Nucleus accumbens (tissue), 56 donors: ENCODE measurements at regions not wholly inside any gene's neighbourhood (a gene's known extent, or its start where the extent isn't known, plus 50 kb on each side); places are given as distances from the start of the nearest gene placed in this dataset.
A peak's percentile ranks its signal among the peaks of the same experiment; 100 is the strongest.

Experiments
- DNase-seq, 56 donors: peaks; one replicate each; lab custom pipeline; 2025; lab: John Stamatoyannopoulos, UW

DNA sequence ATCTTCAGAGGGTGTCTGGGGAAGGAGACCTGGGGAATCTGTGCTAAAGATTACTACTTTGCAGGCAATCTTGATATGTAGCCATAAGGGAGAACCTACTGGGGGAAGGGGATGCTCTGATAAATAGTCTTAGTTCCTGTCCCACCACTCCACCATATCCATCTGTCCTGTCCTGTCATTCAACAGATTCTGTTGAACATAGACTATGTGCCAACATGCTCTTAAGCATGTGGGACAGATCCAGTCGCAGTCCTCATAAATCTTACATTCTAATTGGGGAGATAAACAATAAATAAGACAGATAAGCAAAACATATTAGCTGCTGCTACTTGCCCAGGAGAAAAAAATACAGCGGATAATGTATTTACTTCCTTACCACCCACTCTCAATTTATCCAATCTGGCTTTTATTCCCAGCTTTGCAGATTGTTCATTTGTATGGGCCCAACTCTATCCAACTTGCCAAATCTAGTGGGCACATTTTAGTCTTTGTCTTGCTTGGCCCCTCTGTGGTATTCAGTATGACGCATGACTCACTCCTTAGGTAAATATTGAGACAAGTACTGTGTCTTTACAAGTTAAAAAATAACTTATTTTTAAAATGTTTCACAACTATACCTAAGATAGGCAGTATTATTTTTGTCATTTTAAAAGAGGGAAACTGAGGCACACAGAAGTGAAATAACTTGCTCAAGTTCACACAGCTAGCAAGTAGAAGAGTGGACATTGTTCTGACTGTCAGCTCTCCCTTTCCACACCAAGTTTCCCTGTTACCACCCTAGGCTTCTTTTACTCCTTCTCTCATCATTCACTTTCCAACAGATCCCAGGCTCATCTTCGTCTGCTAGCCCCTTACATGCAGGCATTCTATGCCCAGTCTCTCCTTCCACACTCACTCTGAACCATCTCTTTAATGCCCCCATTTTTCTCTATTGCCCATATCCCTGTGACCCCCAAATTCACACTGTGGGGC is 133.6 kb upstream of the SESN3 start:
- DNase-seq: no peak

GRCh38 chr11:95363708-95364107 is 132.7 kb upstream of the SESN3 start:
- peak in 3 of 56 donors; percentile 0 to 11 (median 1) for DNase-seq

GRCh38 chr11:95363164-95363563 is 132.2 kb upstream of the SESN3 start:
- no peak for DNase-seq

DNA sequence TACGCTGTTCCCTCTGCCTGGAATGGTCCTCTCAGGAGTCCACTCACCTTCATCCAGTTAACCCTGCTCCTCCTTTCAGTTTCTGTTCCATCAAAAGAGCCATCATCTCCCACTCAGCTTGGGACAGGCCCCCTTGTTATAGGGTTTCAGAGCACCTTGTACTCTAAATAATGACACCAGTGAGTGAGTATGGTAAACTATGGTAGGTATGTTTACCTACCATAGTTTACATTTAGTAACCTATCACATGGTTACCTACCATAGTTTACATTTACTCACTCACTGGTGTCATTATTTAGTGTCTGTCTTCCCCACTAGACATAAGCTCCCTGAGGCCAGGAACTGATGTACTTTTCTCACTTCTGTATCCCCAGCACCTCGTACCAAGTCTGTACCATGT is 130.2 kb upstream of the SESN3 start:
- no peak for DNase-seq

GRCh38 chr11:95360377-95361075 is 129.5 kb upstream of the SESN3 start:
- DNase-seq: no peak

DNA sequence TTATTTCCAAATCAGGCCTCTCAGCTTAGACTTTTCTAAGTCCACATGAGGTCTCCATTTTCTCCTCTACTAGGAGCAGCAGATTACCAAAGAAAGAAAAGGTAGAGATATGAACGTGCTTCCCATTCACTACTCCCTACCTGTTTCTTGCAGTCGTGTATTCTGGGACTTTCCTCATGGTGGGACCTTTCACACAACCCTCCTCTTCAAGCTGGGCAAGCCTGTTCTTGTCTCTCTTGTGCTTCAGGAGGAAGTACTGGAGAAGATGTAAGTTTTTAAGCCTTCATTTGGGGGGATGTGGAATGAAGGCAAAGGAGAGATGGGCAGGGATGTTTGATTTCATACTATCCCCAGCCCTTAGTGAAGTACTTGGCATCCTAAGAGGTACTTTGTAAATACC is 128.8 kb upstream of the SESN3 start:
- no peak for DNase-seq

DNA sequence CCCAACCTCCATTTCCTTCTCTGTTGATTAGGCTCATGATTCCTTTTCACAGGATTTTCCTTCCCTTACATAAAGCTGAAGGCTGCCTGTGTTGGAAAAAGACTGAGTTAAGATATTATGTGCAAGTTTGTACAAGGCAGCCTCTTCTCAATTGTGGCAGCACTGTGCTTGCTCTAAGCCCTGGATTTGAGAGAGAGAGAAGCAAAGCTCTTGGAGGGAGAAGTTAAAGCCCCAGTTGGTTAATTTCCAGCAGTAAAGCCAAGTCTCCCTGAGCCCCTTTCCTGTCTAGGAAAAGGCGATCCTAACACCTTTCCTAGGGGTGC is 128.3 kb upstream of the SESN3 start:
- no peak for DNase-seq

GRCh38 chr11:95358511-95359340 is 127.7 kb upstream of the SESN3 start:
- no peak for DNase-seq

DNA sequence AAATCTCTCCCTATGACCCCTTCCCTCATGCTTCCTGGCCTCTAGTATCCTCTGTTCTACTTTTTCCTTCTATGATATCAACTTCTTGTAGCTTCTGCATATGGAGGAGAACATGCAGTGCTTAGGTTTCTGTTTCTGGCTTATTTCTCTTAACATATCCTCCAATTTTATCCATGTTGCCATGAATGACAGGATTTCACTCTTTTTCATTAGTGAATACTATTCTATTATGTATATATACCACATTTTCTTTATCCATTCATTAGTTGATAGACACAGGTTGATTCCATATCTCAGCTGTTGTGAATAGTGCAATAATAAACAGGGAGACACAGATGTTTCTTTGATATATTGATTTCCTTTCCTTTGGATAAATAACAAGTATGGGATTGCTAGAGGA is 123.3 kb upstream of the SESN3 start:
- DNase-seq: no peak

DNA sequence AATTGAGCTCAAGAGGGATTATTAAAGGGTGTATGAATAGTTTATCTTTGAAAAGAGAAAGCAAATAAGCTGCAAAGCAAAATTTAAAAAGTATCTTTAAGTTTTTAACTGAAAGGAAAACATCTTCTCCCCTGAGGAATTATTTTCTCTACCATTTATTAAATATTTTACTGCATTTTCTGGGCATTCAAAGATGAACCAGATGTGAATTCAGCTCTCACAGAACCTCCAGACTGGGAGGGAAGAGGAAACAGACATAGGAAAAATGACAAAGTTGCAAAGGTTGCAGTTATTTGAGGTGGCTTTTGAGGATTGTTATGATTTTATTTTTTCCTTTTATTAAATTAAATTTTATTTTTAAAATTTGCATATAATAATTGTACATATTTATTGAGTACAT is 122.7 kb upstream of the SESN3 start:
- no peak for DNase-seq

DNA sequence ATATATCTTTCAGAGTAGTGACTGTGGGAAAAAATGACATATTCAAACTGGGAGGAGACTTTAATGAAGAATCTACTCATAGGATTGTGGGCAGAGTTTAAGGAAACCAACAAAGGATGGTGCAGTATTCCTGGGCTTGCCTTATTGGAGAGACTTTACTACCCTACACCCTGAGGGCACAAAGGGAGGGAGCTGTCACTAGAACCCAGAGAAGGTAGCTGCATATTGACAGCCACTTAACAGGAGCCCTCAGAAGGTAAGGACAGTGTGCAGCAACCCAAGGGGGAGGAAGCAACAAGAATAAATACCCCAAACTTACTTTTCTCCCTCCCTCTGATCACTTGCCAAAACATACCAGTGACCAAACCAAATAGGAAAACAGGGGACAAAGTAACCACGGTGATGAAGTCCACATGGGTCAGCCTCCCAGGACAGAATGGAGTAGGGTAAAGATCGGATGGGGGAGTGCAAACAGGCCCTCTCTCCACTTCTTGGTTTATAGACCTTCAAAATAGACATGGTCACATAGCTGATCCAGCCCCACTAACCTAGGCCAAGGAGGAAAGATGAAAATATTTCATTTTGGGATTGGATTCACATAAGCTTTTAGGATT is 121.8 kb upstream of the SESN3 start:
- DNase-seq: no peak

DNA sequence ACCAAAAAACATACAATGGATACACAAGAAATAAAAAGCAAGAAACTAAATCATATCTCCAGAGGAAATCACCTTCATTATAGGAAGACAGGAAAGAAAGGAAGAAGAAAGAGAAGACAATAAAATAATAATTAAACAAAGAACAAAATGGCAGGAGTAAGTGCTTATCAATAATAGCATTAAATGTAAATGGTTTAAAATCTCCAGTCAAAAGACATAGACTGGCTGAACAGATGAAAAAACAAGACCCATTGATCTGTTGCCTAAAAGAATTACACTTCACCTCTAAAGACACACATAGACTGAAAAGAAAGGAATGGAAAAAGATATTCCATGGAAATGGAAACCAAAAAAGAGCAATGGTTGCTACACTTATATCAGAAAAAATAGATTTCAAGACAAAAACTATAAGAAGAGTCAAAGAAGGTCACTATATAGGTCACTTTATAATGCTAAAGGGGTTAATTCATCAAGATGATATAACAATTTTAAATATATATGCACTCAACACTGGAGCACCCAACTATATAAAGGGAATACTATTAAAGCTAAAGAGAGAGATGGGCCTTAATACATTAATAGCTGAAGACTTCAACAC is 118.4 kb upstream of the SESN3 start:
- no peak for DNase-seq

- DNase-seq: no peak
Observed at GRCh38 chr11:95346265-95346664, 115.3 kb upstream of the SESN3 start.

- DNase-seq: no peak
Observed at GRCh38 chr11:95345651-95346050, 114.6 kb upstream of the SESN3 start.

DNA sequence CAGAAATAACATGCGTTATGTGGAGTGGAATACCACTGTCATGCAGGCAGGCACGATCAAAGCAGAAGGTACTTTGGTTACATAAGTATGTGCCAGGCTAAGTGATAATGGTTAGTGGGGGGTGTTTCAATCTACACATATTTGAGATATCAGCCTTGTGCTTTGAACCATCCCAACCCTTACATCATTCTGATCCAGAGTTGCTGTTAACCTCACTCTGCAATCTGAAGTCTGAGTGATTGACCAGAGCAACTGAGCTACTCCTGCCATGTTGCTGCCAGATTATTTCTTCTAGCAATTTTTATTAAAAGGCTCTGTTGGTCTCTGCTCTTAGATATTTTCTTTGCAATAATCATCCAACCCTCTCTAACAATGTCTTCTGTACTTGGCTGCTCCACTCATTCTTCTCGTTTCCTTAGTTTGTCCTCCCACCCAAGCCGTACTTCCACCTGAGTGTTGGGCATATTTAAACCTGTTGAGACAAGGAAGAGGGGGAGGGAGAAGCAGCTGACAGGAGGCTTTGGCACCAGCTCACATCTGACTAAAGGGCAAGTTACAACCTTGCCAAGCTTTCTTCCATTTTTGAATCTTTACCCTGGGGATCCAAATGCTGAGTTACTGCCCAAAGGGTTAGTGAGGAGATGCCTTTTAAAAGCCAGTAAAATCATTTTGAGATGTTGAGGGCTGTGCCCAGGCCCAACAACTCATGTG is 114.1 kb upstream of the SESN3 start:
- DNase-seq: no peak

- DNase-seq: no peak
Observed at GRCh38 chr11:95341221-95341620, 110.2 kb upstream of the SESN3 start.

DNA sequence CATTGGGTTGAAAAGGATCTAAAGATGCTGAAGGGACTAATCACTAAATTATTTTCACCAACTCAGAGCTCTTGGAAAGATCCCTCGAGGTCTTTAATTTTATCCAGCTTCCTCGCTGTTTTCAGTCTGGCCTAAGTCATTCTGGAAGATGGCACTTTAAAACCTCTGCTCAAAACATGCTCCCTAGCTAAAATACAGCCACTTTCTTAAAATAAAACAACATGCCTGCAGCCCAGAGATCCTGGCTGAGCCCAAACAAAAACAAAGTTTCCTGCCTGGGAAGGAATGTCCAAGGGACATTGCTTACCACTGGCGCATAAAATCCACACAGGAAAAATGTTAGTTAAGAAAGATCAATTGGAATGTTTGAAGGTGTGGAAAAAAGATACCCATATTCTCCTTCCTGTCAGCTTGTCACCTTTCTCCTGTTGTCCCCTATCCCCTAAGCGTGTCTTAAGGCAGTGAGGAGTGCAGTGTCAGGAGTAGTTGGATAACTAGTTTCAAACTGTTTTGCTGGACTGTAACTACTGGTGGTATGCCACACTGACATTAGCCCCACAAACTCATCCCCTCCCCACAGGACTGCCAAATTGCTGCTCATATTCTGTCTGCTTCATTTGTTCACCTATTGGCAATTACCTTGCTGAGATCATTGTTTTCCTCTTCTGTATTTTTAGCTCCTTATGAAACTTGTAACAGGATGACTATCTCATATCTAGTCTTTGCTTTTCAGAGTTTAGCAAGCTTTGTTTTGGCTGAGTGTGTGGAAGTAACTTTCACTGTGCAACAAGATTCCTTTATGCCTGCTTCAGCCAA is 108.3 kb upstream of the SESN3 start:
- DNase-seq: peak in 1 of 56 donors; percentile 12

- peak in 31 of 56 donors; percentile 7 to 70 (median 31) for DNase-seq
Observed at GRCh38 chr11:95338430-95338991, 107.5 kb upstream of the SESN3 start.
